ENCODE measurements at regions not wholly inside any gene's neighbourhood (a gene's known extent, or its start where the extent isn't known, plus 50 kb on each side); places are given as distances from the start of the nearest gene placed in this dataset.

GRCh38 chr17:73867056-73867455, 222.8 kb upstream of the SDK2 start:
- Histone ChIP-seq H3K27ac (ENCODE audit: low read depth in 1 of 2, low read length in 1 of 2) (no peak overlapping the region), H3K9ac (ENCODE audit: insufficient read depth in 1 of 2, low read length in 2 of 2) (no peak overlapping the region), H3K4me1 (ENCODE audit: control insufficient read depth in 5 of 5, insufficient read depth in 5 of 5, low read length in 5 of 5) (peaks cover 0 to 9% (median 0%) of the 10 kb centered on the region in 5 donors), H3K9me3 (ENCODE audit: control insufficient read depth in 4 of 4, insufficient read depth in 3 of 4, low read length in 3 of 4) (no peaks in the 10 kb centered on the region), H3K4me3 (no peak overlapping the region), H3K36me3 (ENCODE audit: control insufficient read depth in 4 of 4, insufficient read depth in 4 of 4, low read length in 4 of 4) (no peaks in the 10 kb centered on the region), H3K27me3 (ENCODE audit: control insufficient read depth in 3 of 3, insufficient read depth in 3 of 3, low read length in 2 of 3) (no peaks in the 10 kb centered on the region)
- 63 to 72% methylated on average over 12 of the region's 12 CpGs for WGBS, 2 donors
- no peak for ATAC-seq (ENCODE audit: insufficient read depth, low FRiP score)
- TF ChIP-seq CTCF (IDR thresholded peaks at IDR 0.05; ENCODE audit: control extremely low read depth, extremely low read depth), result no peak
- DNase-seq, result peak; percentile 72 to 81 (median 80)

- Histone ChIP-seq H3K27me3 (ENCODE audit: control insufficient read depth in 3 of 3, insufficient read depth in 3 of 3, low read length in 2 of 3) (no peaks in the 10 kb centered on the region), H3K9ac (ENCODE audit: insufficient read depth in 1 of 2, low read length in 2 of 2) (no peak overlapping the region), H3K4me3 (no peak overlapping the region), H3K4me1 (ENCODE audit: control insufficient read depth in 5 of 5, insufficient read depth in 5 of 5, low read length in 5 of 5) (peaks cover 0 to 9% (median 0%) of the 10 kb centered on the region in 5 donors), H3K27ac (ENCODE audit: low read depth in 1 of 2, low read length in 1 of 2) (no peak overlapping the region), H3K36me3 (ENCODE audit: control insufficient read depth in 4 of 4, insufficient read depth in 4 of 4, low read length in 4 of 4) (no peaks in the 10 kb centered on the region), H3K9me3 (ENCODE audit: control insufficient read depth in 4 of 4, insufficient read depth in 3 of 4, low read length in 3 of 4) (no peaks in the 10 kb centered on the region)
- no peak for TF ChIP-seq CTCF (IDR thresholded peaks at IDR 0.05; ENCODE audit: control extremely low read depth, extremely low read depth)
- DNase-seq (no peak), ATAC-seq (ENCODE audit: insufficient read depth, low FRiP score) (no peak)
- 86 to 89% methylated on average over 6 of the region's 6 CpGs for WGBS, 2 donors
Observed at GRCh38 chr17:73870068-73870467, 225.8 kb upstream of the SDK2 start.

GRCh38 chr17:73870473-73870872, 226.2 kb upstream of the SDK2 start:
- Histone ChIP-seq H3K27ac (ENCODE audit: low read depth in 1 of 2, low read length in 1 of 2) (no peak overlapping the region), H3K4me1 (ENCODE audit: control insufficient read depth in 5 of 5, insufficient read depth in 5 of 5, low read length in 5 of 5) (peaks cover 0 to 9% (median 0%) of the 10 kb centered on the region in 5 donors), H3K27me3 (ENCODE audit: control insufficient read depth in 3 of 3, insufficient read depth in 3 of 3, low read length in 2 of 3) (no peaks in the 10 kb centered on the region), H3K9ac (ENCODE audit: insufficient read depth in 1 of 2, low read length in 2 of 2) (no peak overlapping the region), H3K9me3 (ENCODE audit: control insufficient read depth in 4 of 4, insufficient read depth in 3 of 4, low read length in 3 of 4) (no peaks in the 10 kb centered on the region), H3K36me3 (ENCODE audit: control insufficient read depth in 4 of 4, insufficient read depth in 4 of 4, low read length in 4 of 4) (no peaks in the 10 kb centered on the region), H3K4me3 (no peak overlapping the region)
- no peak for TF ChIP-seq CTCF (IDR thresholded peaks at IDR 0.05; ENCODE audit: control extremely low read depth, extremely low read depth)
- DNase-seq (no peak), ATAC-seq (ENCODE audit: insufficient read depth, low FRiP score) (no peak)
- WGBS, 2 donors, result 89 to 91% methylated on average over 1 of the region's 1 CpG

- 82 to 93% methylated on average over 3 of the region's 3 CpGs for WGBS, 2 donors
Observed at GRCh38 chr17:73872816-73873215, 228.6 kb upstream of the SDK2 start.

More at GRCh38 chr17:73872816-73873215, 228.6 kb upstream of the SDK2 start:
- Histone ChIP-seq H3K4me3 (no peak overlapping the region), H3K36me3 (ENCODE audit: control insufficient read depth in 4 of 4, insufficient read depth in 4 of 4, low read length in 4 of 4) (no peaks in the 10 kb centered on the region), H3K4me1 (ENCODE audit: control insufficient read depth in 5 of 5, insufficient read depth in 5 of 5, low read length in 5 of 5) (no peaks in the 10 kb centered on the region), H3K9me3 (ENCODE audit: control insufficient read depth in 4 of 4, insufficient read depth in 3 of 4, low read length in 3 of 4) (no peaks in the 10 kb centered on the region), H3K27ac (ENCODE audit: low read depth in 1 of 2, low read length in 1 of 2) (no peak overlapping the region), H3K9ac (ENCODE audit: insufficient read depth in 1 of 2, low read length in 2 of 2) (no peak overlapping the region), H3K27me3 (ENCODE audit: control insufficient read depth in 3 of 3, insufficient read depth in 3 of 3, low read length in 2 of 3) (no peaks in the 10 kb centered on the region)
- no peak for DNase-seq
- no peak for ATAC-seq (ENCODE audit: insufficient read depth, low FRiP score)
- no peak for TF ChIP-seq CTCF (IDR thresholded peaks at IDR 0.05; ENCODE audit: control extremely low read depth, extremely low read depth)

Data from lung (tissue), 11 donors.